EL (cell line): ENCODE measurements at regions not wholly inside any gene's neighbourhood (a gene's known extent, or its start where the extent isn't known, plus 50 kb on each side); places are given as distances from the start of the nearest gene placed in this dataset.
"Not testable (repeated sequence)": the region's sequence is repeated elsewhere in the genome, so short reads cannot be mapped to it uniquely, and the experiment has no call there.

Source experiments
- DNase-seq: peaks from one replicate; pipeline ENCODE4 v3.0.0-alpha.2; 2016

DNA sequence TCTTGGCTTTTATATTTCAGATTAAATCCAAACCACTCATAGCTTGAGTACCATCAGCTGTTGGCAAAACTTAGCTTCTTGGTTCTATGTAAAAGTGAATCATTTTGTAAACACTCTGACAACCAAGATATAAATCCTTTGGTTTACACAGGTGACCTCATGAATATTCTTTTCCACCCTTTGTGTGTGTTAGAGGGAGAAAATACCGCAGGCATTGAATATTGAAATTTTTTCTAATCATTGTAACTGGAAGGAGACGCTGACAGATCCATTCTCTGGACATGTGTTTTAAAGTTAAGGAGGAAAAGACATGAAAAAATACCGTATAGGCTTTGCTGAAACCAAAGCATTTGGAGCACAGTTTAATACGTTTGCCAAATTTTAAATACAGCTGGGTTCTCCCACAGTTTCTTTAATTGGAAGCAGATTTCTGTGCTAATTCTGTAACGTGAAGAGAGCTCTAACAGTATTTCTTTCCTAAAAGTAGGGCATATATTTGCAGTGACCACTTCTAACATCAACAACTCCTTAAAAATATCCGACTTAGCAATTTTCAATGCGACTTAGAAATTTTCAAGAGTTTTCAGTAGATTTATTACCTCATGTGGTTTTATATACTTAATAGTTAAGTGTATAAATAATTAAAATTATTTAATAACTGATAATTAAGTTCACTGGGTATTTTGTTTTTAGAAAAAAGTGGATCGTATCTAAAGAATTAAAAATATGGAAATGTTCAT, 388.2 kb downstream of the USP25 start:
- DNase-seq, result peak; percentile 89

DNA sequence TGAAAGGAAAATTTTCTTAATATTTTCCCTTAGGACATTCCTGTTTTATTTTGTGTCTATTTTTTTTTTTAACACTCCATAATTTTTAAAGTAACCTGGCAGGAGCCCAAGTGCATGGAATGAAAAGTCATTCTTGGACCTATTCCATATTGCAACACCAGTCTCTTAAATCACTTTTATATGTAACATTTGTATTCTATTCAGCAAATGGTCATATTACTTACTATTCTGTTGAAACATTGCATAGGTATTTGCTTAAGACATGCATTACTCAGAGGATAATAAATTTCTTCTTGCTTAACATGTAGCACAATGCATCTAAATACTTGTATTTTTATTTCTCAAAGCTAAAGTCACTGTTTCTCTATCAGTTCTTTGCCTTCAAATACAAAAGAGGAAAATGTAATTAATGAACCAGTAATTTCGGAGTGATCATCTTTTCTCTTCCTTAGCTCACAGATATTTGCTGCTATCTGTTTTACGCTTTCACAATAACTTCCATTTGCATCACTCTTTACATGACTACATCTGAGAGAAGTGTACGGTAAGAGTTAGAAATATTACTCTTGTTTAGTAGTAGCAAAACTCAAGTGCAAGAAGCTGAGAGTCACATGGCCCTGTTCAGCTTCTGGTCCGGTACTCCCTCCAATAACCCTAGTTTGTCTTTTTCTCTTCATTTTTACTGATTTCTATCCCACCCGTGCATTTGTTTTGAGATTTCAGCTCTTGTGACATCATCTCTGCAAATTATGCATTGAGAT, 394.8 kb downstream of the USP25 start:
- peak; percentile 91 for DNase-seq

DNA sequence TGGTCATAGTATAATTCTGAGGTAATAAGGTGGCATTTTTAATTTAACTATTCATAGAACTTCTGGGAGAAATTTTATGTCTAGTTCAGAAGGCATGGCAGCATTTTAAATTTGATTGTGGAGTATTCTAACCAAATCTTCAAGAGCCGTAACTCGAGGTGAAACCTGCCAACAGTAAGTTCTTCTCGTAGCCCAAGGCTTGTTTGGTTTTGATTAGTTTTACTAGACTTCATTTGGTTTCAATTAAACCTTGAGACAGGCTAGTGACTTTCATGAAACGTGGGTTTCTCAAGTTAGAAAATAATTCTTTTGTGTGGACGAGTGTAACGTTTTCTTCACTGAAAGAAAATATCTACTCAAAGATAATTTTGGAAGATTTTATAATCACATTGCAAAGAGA, 395.5 kb downstream of the USP25 start:
- peak; percentile 52 for DNase-seq

DNA sequence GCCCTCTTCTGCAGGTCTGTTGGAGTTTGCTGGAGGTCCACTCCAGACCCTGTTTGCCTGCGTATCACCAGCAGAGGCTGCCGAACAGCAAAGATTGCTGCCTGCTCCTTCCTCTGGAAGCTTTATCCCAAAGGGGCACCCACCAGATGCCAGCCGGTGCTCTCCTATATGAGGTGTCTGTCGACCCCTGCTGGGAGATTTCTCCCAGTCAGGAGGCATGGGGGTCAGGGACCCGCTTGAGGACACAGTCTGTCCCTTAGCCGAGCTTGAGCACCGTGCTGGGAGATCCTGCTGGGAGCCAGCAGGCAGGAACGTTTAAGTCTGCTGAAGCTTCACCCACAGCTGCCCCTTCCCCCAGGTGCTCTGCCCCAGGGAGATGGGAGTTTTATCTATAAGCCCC, 402.7 kb downstream of the USP25 start:
- not testable (repeated sequence) for DNase-seq

DNA sequence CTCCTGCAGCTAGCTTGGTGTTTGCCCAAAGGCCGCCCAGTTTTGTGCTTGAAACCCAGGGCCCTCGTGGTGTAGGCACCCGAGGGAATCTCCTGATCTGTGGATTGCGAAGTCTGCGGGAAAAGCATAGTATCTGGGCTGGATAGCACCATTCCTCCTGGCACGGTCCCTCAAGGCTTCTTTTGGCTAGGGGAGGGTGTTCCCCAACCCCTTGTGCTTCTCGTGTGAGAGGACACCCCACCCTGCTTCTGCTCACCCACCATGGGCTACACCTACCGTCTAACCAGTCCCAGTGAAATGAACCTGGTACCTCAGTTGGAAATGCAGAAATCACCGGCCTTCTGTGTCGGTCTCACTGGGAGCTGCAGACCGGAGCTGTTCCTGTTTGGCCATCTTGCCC, 403.5 kb downstream of the USP25 start:
- no peak for DNase-seq

DNA sequence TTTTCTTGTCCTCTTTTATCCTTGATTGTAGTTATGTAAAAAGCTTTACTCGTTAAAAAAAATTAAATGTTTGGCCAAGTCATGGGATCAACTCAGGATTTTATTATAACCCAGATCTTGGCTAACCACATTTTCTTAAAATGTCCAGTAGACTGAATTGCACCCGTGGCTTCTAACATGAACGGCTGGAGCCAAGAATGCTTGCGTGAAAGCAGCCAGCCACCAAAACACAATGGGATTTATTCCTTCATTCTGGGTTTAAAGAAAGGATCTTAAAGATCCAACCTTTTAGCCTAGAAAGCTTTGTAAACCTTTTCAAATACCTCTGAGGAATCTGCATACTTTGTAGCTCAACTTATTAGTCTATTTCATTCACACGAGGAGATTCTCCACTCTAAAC, 404.4 kb downstream of the USP25 start:
- DNase-seq, result no peak

DNA sequence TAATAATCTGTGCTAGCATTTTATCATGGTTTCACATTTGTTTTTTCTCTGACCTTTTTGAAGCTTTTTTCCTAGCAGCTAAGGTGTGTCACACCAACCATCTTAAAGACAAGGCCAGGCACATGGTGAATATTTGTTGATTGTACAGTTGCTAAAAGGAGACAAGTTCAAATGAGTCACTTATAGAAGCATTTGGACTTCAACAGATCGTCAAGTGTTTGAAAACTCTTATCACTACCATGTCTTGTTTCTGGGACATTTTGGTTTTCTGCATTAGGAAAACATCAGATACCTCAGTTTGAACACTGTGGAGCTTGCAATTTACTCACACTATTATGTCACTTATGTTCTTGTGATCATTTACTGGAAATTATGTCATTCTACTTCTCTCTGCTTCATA, 407.3 kb downstream of the USP25 start:
- no peak for DNase-seq

DNA sequence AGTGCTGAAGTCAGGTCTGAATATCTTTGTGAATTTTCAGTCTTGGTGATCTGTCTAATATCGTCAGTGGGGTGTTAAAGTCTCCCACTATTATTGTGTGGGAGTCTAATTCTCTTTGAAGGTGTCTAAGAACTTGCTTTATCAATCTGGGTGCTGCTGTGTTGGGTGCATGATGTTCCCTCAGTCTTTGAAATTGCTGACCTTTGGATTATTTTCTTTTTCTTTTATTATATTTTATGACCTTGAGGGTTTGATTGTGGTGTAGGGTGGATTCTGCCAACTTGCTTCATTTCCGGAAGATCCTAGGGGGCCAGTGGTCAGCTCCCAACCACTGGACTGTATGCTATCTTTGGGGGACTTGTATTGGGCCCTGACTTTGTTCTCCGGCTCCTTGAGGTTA, 415.3 kb downstream of the USP25 start:
- DNase-seq, result no peak

DNA sequence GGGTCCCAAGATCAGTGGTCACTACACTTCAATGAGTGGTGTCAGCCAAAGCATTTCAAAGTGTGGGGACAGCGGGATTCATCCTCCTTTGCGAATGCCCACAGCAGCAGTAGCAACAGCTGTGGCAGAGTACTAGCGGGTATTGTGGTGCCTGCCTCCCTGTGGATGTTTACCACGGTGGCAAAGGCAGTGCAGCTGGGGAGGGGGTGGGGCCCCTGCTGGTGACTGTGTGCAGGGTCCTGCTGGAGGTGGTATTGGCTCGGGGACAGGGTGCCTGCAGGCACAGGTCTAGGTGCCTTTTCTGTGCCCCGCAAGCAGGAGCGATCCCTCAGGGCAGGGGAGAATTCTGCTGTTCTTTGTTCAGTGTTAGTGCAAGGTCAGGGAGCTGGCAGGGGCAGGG, 415.7 kb downstream of the USP25 start:
- DNase-seq, result no peak

DNA sequence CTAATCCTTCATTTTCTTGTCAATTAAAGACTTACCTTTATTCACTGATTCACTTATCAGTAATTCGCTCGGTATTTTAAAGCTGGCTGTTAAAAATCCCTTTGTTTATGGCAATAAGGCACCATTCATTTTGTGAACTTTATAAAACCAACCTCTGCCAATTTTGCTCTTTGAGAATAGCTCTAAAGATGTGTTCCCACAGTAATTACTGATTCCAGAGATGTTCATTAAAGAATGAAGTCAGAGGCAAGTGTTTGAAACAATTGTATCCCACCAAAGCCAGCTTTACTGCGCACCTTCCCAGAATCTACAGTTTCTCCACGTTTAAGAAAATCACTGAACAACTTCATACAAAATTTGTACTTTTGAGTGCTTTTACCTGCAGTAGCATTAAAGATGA, 424.5 kb downstream of the USP25 start:
- DNase-seq, result no peak

DNA sequence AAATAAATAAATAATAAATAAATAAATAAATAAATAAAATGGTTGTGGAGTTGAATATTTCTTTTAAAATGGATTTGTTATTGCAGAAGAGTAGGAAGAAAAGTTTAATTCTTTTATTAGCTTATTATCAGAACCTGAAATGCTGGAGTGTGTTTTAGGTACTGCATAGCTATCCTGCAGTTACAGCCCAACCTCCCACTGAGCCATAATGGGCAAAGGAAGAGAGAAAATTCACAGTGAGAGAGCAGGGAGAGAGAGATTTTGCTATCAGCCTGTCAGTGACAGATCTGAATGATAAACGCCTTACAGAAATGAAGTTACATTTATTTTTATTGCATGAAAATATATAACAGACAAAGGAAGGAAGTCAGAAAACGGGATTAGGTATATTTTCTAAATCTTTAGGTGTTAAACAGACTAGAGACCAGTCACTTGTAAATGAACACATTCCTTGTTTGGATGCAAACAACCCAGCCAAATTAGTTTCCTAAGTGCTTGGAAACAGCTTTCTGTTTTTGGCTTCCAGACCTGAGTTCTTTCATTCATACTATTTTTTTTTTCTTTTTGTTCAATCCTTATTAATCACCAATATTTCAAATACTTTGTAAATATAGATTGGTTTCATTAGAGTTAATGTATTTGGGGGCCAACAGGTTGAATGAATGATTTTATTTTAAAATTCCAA, 425.3 kb downstream of the USP25 start:
- no peak for DNase-seq

DNA sequence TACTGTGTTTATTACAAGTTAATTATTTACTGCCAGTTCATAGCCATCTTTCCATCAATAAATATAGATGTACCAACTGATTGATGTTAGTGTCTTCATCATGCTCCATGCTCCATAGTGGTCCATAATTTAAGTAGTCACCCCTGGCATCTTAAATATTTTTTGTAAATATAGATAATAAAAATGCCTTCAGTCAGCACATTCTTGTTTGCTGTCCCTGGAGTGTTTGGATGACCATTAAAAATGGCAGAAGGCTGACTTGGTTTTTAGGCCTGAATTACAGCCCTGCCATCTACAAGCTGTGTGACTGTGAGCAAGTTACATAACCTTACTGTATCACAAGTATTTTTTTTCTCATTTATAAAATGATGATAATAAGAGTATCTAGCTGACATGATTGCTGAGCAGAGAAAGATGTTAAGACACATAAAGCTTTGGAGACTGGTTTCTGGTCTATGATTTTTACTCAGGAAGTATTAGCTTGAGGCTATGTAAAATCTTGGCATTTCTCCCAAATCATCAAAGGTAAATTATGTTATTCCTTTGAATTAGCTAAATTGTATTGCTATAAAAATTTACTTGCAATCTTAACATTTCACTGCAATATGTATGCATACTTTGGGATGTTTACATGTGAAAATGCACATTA, 427.2 kb downstream of the USP25 start:
- DNase-seq, result no peak

DNA sequence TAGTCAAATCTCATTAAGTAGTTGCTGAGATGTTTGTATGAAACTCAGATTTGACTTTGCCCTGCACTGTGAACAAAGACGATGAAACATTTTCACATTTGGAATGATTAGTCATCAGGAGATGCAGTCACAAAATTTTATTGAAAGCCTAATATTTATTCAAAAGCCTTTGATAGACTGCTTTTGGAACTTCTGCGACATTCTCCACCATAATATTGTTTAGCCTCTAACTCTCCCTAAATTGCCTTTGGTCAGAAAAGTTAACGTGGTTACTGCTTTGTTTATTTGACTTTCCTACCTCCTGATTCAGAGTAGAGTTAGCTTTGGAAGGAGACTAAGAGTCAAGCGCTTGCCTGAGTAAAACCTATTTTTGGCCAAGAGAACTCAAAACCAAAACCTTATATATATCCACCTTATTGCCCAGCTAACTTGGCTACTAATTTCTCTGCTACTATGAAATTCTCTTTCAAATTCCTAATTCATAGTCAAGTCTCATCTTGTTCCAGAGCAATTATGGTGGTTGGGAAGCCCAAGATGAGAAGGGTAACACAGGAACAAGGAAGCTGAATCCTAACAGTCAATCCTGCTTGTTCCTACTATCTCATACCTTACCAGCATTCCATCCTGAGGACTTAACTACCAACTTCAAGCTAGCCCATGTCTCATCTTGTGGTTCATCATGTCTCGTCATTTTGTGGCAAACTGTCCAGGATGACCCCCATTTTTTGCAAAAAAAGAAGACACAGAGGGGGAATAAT, 429.6 kb downstream of the USP25 start:
- peak; percentile 6 for DNase-seq

DNA sequence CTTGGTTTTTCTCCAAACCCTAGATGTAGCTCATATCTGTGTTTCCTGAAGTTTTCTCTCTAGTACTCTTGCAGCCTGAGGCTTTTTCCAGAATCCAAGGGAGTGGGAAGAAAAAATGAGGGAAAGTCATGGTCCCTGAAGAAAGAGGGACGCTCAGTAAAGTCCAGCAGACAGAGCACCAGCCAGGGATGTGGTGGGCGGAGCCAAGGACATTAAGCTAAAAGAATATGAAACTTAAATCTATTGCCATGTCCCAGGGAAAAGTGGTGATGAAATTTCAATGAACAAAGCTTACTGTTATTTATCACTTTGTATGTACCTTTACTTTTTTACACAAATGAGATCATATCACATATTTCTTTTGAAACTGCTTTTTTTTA, 430.2 kb downstream of the USP25 start:
- no peak for DNase-seq

DNA sequence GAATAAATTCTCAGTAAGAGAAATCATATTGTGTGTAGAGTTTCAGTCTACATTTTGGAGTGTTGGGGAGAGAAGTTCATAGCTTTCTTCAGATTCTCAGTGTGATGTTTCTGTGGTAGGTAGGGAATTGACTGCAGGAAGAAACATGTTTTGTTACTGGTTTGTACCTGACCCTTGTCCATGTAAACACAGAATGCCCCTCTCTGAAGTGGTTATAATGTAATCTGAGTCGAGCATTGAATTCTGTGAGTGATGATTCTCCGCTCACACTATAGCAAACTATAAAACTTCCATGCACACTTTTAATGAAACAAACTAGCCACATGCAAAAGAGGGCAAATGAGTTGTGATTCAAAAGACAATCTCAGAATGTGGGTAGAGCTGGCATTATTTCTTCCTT, 433.2 kb downstream of the USP25 start:
- no peak for DNase-seq

DNA sequence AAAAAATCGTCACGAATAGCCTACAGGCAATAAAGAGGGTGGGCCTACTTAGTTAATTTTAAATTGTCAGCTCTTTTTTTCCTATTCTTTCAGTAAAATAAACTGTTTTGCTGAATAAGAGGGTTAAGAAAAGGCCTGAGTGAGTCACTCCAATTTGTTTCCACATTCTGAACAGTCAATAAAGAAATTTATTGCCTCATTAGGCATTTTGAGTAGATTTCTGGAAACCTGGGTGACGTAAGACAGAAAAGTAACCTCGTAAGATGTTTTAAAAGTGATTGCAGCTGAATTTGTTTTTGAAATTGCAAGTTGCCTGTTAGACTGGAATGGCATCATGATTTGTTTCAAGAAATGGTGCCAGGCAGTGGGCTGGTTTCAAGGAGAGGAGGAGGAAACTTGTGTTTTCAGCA, 439.3 kb downstream of the USP25 start:
- peak; percentile 21 for DNase-seq

DNA sequence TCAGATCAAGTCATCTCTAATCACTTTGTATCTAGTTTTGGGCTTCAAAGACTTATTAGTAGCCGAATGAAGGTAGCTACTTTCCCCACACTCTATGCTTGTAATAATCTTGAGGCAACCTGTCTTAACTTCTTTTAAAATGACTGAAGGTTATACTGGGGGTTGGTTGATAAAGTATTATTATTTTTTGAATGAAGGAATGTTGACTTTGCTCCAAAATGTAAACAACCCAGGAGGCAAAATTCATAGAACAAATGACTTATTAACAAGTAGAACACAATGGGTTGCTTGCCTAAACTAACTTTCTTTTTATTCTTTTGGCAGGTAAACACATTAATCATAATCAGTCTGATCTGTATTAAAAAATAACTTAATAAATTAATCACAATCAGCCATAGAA, 440.0 kb downstream of the USP25 start:
- no peak for DNase-seq

DNA sequence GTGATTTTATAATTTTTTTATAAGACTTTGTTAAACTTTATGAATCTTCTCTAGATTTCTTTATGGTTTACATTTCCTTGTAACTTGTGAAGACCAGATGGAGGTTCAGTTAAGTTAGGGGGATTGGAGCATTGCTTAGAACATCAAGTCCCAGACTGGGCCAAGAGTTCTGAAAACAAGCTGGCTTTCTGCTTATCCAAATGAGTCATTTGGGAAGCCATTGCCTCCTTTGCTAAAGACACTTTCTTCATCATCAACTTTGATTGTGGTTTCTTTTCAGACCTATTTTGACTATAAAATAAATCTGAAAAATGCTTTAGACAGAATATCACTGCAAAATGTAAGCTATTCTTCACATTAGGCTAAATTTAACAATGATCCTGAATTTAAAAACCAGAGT, 446.8 kb downstream of the USP25 start:
- no peak for DNase-seq

DNA sequence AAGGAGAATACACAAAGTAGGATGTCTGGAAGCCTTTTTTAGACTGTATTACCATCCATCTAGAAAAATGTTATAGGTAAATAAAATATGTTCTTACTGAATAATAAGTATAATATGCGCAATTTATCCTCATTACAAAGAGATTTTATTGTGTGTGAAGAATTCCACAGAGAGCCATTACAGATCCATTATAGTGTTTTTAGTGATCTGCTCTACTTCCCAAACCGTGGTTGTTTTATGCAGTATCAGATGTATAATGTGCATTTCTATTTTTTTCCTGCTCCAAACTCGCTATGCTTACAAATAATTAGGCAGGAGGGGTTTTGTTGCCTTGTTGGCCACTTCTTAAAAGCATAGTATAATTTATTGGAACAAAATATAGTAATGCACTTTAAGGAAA, 447.8 kb downstream of the USP25 start:
- no peak for DNase-seq

DNA sequence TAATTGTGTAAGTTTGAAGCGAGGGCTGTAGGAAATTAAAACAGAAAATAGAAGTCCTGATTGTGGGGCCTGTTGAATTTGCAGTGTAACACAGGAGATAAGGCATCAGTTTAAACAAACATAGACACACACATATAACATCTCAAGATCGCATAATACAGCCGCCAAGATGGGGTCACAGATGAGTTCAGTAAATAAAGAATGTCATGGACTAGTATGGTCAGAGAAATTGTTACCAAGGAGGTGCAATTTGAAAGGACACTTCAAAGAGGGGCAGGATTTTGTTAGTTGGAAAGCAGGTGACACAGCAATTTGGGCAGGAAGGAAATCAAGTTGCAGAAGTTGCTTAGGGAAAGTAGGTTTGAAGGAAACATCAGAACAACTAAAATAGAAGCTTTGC, 450.0 kb downstream of the USP25 start:
- no peak for DNase-seq

DNA sequence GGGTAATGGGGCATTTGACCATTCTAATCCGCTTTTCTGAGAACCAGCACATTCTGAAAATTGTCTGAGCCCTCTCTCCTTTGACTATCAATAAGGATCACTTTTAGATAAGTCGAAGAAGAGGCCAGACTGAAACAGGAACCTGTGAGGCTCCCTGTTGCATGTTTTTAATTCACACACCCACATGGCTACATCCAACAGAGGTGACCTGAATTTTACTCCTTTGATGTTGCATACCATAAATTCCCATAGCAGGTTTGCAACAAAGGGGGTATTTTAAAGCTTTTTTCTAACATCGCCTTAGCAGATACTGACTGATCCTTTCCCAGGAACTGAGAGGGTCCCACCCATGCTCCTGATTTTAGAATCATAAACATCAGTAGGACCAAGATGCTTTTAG, 450.8 kb downstream of the USP25 start:
- no peak for DNase-seq

DNA sequence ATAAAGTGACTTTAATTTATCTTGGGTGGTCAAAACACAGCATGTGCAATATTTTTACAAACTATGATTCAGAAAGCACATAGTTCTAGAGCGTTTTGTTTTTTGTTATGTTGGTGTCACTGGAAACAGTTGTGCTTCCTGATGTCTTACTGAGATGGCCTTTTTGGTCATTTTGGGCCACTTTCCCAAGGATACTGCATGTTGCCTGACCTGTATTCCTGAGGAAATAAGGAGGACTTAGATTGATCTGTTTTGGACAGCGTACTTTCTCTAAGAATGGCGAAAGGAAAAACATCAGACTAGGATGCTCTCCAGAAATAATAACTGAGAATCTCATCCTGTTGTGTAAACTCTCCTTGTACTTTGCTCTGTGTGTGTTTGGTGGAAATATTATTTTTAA, 451.2 kb downstream of the USP25 start:
- DNase-seq, result no peak

DNA sequence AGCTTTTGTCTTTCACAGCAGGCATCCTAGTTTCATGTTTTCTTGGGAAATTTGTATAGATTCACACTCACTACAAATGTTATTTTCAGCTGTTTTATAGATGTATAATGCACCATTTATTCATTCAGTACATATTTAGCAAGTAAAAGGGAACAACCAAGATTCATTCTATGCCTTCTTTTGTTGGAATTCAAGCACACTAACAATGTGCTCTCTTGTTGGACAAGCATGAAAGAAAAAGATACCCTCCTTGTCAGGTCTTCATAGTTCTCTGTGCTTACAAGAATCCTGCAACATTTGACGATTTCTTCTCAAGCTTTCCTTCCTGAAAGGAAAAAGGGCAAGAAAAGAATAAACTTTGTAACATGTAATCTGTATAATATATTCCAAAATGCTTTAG, 456.0 kb downstream of the USP25 start:
- no peak for DNase-seq
